HG02973 (cell line): ENCODE measurements at regions not wholly inside any gene's neighbourhood (a gene's known extent, or its start where the extent isn't known, plus 50 kb on each side); places are given as distances from the start of the nearest gene placed in this dataset.
A peak's percentile ranks its signal among the peaks of the same experiment; 100 is the strongest.
"Not testable (repeated sequence)": the region's sequence is repeated elsewhere in the genome, so short reads cannot be mapped to it uniquely, and the experiment has no call there.

Source experiments
- ATAC-seq: cut with Tn5 transposase; IDR thresholded peaks from one replicate; pipeline ENCODE4 v1.9.1; 2021; ENCODE audit warnings: moderate library complexity; ENCODE audit not compliant: unreplicated experiment

GRCh38 chr10:80855348-80855971 is 317.8 kb downstream of the SH2D4B start:
- ATAC-seq = no peak

- ATAC-seq = no peak
Observed at GRCh38 chr10:80856186-80856585, 318.5 kb downstream of the SH2D4B start.

GRCh38 chr10:80859279-80859678 is 321.6 kb downstream of the SH2D4B start:
- ATAC-seq = not testable (repeated sequence)

DNA sequence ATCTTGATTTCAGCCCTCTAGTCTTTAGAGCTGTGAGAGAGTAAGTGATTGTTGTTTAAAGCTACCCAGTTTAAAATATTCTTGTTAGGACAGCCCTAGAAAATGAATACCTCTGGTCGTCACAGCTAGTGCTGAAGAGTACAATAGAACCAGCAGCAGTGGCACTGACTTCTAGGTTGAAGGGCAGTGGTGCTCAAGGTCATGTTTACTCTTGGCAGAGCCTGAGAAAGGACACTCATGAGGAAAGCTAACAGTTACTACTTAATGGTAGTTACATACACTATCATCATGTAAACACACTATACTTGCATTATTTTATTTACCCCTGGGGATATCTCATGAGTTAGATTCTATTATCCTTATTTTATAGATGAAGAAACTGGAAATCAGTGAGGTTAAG is 323.0 kb downstream of the SH2D4B start:
- ATAC-seq = no peak

DNA sequence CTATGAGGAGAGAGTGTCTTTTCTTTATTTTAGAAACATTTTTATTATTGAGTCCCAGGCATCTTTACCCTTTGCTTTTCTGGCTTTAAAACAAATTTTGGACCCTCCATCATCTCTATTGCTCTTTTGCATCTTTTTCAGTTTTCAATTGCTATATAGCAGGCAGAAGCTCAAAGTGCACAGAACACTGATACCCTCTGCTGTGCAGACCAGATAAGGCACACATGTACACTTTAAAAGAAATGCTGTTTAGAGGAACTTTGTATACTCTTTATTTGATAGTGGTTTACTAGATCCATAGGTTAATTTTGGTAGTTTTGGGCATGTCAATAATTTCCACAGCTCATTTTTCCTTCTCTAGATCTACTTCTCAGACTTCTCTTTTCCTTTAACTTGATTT is 324.2 kb downstream of the SH2D4B start:
- no peak for ATAC-seq

DNA sequence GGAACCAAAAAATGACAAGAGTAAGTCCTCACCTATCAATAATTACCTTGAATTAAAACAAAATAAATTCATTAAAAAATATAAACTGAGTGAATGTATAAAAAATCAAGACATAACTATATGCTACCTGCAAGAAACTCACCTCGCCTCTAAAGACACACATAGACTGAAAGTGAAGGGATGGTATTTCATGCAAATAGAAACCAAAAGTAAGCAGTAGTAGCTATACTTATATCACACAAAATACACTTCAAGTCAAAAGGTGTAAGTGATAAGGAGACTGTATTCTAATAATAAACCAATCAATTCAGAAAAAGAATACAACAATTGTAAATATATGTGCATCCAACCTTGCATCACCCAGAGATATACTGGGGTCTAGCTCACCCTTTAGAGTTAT is 332.6 kb downstream of the SH2D4B start:
- ATAC-seq = peak; percentile 89

DNA sequence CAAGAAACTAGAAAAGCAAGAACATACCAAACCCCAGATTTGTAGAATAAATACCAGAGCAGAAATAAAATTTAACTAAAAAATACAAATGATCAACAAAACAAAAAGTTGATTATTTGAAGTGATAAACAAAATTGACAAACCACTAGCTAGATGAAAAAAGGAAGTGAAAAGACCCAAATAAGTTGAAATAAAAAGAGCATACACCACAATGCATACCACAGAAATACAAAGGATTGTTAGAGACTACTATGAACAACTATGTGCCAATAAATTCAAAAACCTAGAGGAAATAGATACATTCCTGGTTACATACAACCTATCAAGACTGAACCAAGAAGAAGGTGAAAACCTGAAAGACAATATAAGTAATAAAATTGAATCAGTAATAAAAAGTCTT is 333.4 kb downstream of the SH2D4B start:
- peak; percentile 60 for ATAC-seq

DNA sequence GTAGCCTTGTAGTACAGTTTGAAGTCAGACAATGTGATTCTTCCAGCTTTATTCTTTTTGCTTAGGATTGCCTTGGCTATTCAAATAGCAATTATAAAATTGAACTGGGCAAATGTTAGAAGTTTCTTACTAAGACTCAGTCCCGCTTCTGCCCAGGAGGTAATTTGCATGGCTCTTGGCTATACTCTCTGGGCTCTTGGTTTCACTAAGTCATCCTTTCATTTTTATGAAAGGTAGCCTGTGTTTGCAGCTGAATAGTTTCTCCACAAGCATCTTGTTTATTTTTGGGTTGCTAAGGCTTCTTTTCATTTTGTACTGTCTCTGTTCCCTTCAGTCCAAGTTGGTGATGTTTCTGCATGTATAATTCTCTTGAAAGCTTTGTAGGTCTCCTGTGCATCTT is 340.6 kb downstream of the SH2D4B start:
- ATAC-seq = no peak

DNA sequence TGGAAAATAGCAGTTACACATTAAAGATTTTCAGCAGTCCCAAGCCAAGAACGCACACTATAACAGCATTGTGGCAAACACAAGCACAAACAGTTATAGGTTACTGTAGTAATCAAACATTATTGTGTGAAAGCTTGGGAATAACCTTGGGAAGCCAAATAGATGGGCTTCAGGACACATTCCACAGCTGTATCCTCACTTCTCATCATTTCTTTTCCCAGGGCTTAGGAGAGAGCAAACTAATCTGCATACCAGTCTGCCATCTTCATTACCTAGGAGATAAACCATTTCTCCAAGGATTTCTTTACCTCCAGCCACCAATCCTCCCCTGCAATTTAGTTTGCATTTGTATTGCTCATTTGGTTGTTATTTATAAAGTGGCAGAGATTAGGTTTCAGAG is 352.4 kb downstream of the SH2D4B start:
- ATAC-seq = no peak

GRCh38 chr10:80893256-80893655 is 355.6 kb downstream of the SH2D4B start:
- ATAC-seq = no peak

DNA sequence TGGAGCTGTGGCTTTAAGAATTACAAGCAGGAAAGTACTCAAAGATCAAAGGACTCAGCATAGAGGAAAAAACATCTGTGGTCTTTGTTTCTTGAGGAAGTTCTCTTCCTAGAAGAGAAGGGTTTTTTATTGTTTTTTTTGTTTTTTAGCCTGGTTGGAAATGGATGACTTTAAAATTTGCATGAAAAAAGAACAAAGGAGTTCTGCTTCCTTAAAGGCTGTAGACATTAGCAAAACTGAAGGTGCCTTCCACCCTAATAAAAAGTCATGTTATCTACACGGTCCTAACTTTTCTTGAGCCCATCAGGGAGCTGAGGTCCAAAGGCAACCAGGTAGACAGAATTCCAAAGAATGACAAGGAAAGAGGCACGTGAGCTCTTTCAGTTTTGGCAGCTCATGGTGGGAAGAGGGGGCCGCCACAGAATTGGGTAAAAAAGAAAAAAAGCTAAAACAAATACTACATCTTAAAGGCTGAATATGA is 356.6 kb downstream of the SH2D4B start:
- no peak for ATAC-seq

DNA sequence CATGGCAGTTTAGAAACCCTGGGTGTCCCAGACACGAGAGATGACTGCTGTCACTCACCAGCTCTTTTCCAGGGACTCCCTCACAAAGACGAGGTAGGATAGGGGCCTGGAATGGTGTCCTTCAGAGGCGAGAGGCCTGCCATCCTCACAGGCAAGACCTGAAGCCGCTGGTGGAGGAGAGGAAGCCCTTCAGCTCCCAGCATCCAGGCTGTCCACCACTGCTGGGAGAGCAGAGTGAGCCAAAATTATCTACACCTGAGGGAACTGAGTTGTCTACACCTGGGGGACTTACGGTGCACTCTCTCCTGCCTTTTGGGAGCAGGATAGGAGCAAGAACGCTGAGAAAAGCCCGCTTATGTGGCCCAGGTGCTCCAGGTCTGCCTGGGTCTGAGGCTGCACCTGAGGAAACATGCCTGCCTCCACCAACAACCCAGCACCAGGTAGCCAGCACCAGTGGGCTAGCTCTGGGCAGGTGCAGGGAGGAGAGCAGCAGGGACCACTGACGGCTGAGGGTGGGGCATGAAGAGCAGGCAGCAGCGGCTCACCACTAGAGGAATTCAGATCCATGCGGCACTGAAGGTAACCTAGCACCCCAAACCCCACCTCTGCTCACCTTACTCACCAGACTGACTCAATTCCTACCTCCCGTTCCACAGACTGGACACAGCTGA is 357.2 kb downstream of the SH2D4B start:
- no peak for ATAC-seq

DNA sequence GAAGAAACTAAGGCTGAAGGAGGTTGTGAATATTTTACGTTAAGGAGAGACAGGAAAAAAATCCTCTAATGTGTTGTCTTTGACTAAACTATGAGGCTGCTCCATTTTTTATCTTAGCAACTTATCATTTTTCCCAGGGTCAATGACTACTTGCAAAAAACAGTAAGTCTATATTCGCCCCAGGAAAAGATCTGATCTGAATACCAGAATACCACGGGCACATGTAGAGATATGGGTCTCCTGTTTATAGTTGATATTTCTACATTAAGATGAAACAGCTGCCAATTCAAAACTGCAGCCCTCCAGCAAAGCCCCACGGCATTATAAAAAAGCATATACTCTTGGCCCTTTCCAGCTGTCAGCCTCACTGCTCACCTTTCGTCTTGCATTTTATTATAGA is 358.4 kb downstream of the SH2D4B start:
- no peak for ATAC-seq

DNA sequence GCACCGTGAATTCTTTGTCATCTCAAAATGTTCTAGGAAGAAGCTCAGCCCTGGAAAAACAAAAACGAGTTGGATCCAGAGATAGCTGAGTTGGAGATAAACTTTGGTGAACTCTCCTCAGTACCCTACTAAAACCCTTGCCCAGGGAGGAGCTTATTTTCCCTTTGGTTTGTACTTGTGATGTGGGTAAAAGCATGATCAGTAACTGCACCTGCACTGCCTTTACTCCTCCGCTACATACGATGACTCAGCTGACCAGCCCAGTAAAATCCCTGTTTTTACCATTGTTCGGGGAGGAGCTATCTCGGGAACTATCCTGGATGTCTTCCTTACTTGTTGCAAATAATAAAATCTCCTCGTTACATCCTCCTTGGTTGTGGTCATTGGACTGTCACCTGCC is 359.3 kb downstream of the SH2D4B start:
- no peak for ATAC-seq

GRCh38 chr10:80900661-80901060 is 363.0 kb downstream of the SH2D4B start:
- no peak for ATAC-seq

DNA sequence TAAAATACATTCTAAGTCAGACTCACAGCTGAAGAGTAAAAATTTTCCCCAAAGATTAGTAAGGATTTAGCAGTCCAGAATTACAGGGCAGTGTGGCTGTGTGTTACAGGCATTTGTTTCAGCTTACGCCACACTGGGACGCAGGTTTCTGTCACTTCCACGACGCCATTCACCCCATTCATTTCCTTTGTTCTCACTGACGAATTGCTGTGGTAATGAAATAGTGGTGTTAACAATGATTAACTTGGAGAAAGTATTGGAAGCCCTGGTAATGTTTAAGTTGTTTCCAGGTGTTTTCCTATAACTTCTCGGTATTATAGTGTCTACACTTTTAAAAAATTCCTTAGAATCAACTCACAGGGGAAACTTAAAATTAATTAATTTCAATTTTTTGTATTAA is 370.9 kb downstream of the SH2D4B start:
- ATAC-seq = no peak

DNA sequence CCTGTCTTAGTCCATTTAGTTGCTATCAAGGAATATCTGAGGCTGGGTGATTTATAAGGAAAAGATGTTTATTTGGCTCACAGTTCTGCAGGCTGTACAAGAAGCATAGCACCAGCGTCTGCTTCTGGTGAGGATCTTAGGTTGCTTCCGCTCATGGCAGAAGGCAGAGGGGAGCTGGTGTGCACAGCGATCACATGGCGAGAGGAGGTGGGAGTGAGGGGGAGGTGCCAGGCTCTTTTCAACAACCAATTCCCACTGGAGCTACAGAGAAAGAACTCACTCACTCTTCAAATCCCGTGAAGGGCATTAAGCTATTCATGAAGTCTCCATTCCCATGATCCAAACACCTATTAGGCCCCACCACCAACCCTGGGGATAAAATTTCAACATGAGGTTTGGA is 371.6 kb downstream of the SH2D4B start:
- ATAC-seq = no peak

GRCh38 chr10:80917636-80918035 is 379.9 kb downstream of the SH2D4B start:
- no peak for ATAC-seq

DNA sequence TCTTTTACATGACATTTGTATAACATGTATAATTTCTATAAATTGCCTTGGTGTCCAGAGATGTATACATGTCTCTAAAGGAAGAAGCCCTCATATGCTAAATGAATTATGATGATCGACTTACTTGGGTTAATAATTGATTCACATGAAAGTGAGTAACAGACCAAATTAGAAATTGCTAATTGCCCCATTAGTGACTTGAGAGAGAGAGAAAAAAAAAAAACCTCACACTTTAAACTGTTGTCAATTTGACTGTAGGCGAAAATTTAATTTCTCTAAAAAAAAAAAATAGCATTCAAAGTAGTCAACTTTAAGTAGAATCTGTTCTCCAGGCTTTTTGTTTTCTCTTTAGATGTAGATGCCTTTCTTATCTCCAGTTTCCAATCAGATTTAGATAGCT is 383.3 kb downstream of the SH2D4B start:
- ATAC-seq = no peak

GRCh38 chr10:80924063-80924952 is 386.6 kb downstream of the SH2D4B start:
- ATAC-seq = peak; percentile 69

DNA sequence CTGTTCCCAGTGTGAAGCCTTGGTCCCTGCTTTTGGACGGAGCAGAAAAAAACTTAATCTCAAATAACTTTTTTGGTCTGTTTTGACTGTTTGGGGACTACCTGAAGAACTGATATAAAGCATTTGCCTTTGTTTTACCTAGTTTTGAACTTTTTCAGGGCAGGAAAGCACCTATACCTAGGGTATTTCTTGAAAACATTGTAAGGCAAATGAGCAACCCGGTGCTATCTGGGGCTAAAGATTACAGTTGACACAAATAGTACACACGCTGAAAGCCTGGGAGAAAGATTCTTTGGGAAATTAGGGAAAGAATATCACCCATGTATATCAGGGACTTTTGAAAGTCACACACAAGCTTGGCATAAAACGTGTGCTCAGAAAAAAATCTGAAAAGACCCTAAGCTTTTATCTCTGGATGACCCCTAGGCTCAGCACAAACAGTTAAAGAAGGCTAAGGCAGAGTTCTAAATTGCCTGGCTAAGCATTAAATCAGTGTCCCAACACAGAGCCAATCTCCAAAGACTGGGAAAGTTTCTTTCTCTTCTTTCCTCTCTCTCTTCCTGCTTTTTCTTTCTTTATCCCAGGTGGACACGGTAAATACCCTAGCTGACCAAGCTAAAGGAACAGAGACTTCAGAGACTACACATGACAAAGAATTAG is 389.8 kb downstream of the SH2D4B start:
- ATAC-seq = no peak
